ENCODE measurements at regions not wholly inside any gene's neighbourhood (a gene's known extent, or its start where the extent isn't known, plus 50 kb on each side); places are given as distances from the start of the nearest gene placed in this dataset.

GRCh38 chr11:116231543-116231942 lies 541.2 kb downstream of the BUD13 start:
- no peaks in the 10 kb centered on the region for H3K36me3 ChIP-seq (ENCODE audit: control insufficient read depth, insufficient read depth, low read length)
- DNase-seq = no peak
- ATAC-seq = no peak
- no peaks in the 10 kb centered on the region for H3K27me3 ChIP-seq (ENCODE audit: control insufficient read depth, insufficient read depth, low read length)
- intact Hi-C loops (cut with micrococcal nuclease) = no loop called here
- Mint-ChIP-seq H3K27ac (no peak overlapping the region), H3K4me1 (no peaks in the 10 kb centered on the region), H3K36me3 (no peaks in the 10 kb centered on the region), H3K4me3 (no peak overlapping the region), H3K27me3 (ENCODE audit: low read depth in 2 of 2) (peaks cover 9 to 13% of the 10 kb centered on the region in 2 donors), H3K9me3 (no peaks in the 10 kb centered on the region)
- H3K4me1 ChIP-seq (ENCODE audit: control insufficient read depth, insufficient read depth, low read length) = no peaks in the 10 kb centered on the region
- H3K4me3 ChIP-seq (ENCODE audit: low read length) = no peak overlapping the region
- no peak for TF ChIP-seq CTCF (IDR thresholded peaks at IDR 0.05)
- no peak overlapping the region for H3K27ac ChIP-seq (ENCODE audit: low read length)
- WGBS (ENCODE audit: insufficient coverage) = 90% methylated on average over 7 of the region's 7 CpGs
- no peaks in the 10 kb centered on the region for H3K9me3 ChIP-seq (ENCODE audit: control insufficient read depth, insufficient read depth, low read length)

- no peaks in the 10 kb centered on the region for H3K36me3 Mint-ChIP-seq
- no peaks in the 10 kb centered on the region for H3K27me3 ChIP-seq (ENCODE audit: control insufficient read depth, insufficient read depth, low read length)
- H3K9me3 ChIP-seq (ENCODE audit: control insufficient read depth, insufficient read depth, low read length) = no peaks in the 10 kb centered on the region
- H3K4me3 Mint-ChIP-seq = no peak overlapping the region
- no peak overlapping the region for H3K27ac ChIP-seq (ENCODE audit: low read length)
- no peak for DNase-seq
- no peak for TF ChIP-seq CTCF (IDR thresholded peaks at IDR 0.05)
- peaks cover 18% of the 10 kb centered on the region in 2 donors for H3K27me3 Mint-ChIP-seq (ENCODE audit: low read depth in 2 of 2)
- no peak overlapping the region for H3K4me3 ChIP-seq (ENCODE audit: low read length)
- no peaks in the 10 kb centered on the region for H3K4me1 ChIP-seq (ENCODE audit: control insufficient read depth, insufficient read depth, low read length)
- H3K4me1 Mint-ChIP-seq = no peaks in the 10 kb centered on the region
- H3K9me3 Mint-ChIP-seq = no peaks in the 10 kb centered on the region
- ATAC-seq = no peak
- intact Hi-C loops (cut with micrococcal nuclease) = no loop called here
- H3K36me3 ChIP-seq (ENCODE audit: control insufficient read depth, insufficient read depth, low read length) = no peaks in the 10 kb centered on the region
- 85% methylated on average over 5 of the region's 8 CpGs for WGBS (ENCODE audit: insufficient coverage)
- H3K27ac Mint-ChIP-seq = no peak overlapping the region
Observed at GRCh38 chr11:116230438-116230837, 542.3 kb downstream of the BUD13 start.

GRCh38 chr11:116229236-116229970 lies 543.4 kb downstream of the BUD13 start:
- H3K4me3 ChIP-seq (ENCODE audit: low read length) = no peak overlapping the region
- Mint-ChIP-seq H3K4me3 (no peak overlapping the region), H3K27me3 (ENCODE audit: low read depth in 2 of 2) (peaks cover 18% of the 10 kb centered on the region in 2 donors), H3K9me3 (no peaks in the 10 kb centered on the region), H3K4me1 (no peaks in the 10 kb centered on the region), H3K36me3 (no peaks in the 10 kb centered on the region), H3K27ac (no peak overlapping the region)
- intact Hi-C loops (cut with micrococcal nuclease) = no loop called here
- ATAC-seq (no peak), DNase-seq (no peak)
- no peaks in the 10 kb centered on the region for H3K9me3 ChIP-seq (ENCODE audit: control insufficient read depth, insufficient read depth, low read length)
- no peak for TF ChIP-seq CTCF (IDR thresholded peaks at IDR 0.05)
- H3K27ac ChIP-seq (ENCODE audit: low read length) = no peak overlapping the region
- 73% methylated on average over 9 of the region's 9 CpGs for WGBS (ENCODE audit: insufficient coverage)
- H3K4me1 ChIP-seq (ENCODE audit: control insufficient read depth, insufficient read depth, low read length) = no peaks in the 10 kb centered on the region
- no peaks in the 10 kb centered on the region for H3K36me3 ChIP-seq (ENCODE audit: control insufficient read depth, insufficient read depth, low read length)
- no peaks in the 10 kb centered on the region for H3K27me3 ChIP-seq (ENCODE audit: control insufficient read depth, insufficient read depth, low read length)

- Mint-ChIP-seq H3K4me3 (no peak overlapping the region), H3K27me3 (ENCODE audit: low read depth in 2 of 2) (peaks cover 24 to 29% of the 10 kb centered on the region in 2 donors), H3K27ac (no peak overlapping the region), H3K9me3 (no peaks in the 10 kb centered on the region), H3K4me1 (no peaks in the 10 kb centered on the region), H3K36me3 (no peaks in the 10 kb centered on the region)
- 92% methylated on average over 3 of the region's 3 CpGs for WGBS (ENCODE audit: insufficient coverage)
- Histone ChIP-seq H3K27me3 (ENCODE audit: control insufficient read depth, insufficient read depth, low read length) (no peaks in the 10 kb centered on the region), H3K4me1 (ENCODE audit: control insufficient read depth, insufficient read depth, low read length) (no peaks in the 10 kb centered on the region), H3K27ac (ENCODE audit: low read length) (no peak overlapping the region), H3K4me3 (ENCODE audit: low read length) (no peak overlapping the region), H3K9me3 (ENCODE audit: control insufficient read depth, insufficient read depth, low read length) (no peaks in the 10 kb centered on the region), H3K36me3 (ENCODE audit: control insufficient read depth, insufficient read depth, low read length) (no peaks in the 10 kb centered on the region)
- intact Hi-C loops (cut with micrococcal nuclease) = no loop called here
- ATAC-seq (no peak), DNase-seq (no peak)
- TF ChIP-seq CTCF (IDR thresholded peaks at IDR 0.05) = no peak
Observed at GRCh38 chr11:116226731-116227130, 546.1 kb downstream of the BUD13 start.
